PFSK-1 (cell line): ENCODE measurements at regions not wholly inside any gene's neighbourhood (a gene's known extent, or its start where the extent isn't known, plus 50 kb on each side); places are given as distances from the start of the nearest gene placed in this dataset.

Experiments
- FOXP2 ChIP-seq: optimal IDR thresholded peaks from 2 replicates; pipeline ENCODE3; 2011; ENCODE audit warnings: borderline replicate concordance, control low read depth, inconsistent platforms; ENCODE audit not compliant: insufficient read depth; ENCODE audit errors: extremely low read length, extremely low read depth
- POLR2AphosphoS5 ChIP-seq: IDR thresholded peaks from 2 replicates; pipeline ENCODE4 v1.6.1; 2012; ENCODE audit warnings: low read depth, mild to moderate bottlenecking, control low read depth, low read length, moderate library complexity
- SIN3A ChIP-seq: IDR thresholded peaks from 2 replicates; pipeline ENCODE4 v1.6.1; 2012; ENCODE audit warnings: mild to moderate bottlenecking, low read length, moderate library complexity, borderline replicate concordance; ENCODE audit not compliant: insufficient read depth
- TAF1 ChIP-seq: IDR thresholded peaks from 2 replicates; pipeline ENCODE4 v1.6.1; 2012; ENCODE audit warnings: low read length, control low read depth, borderline replicate concordance; ENCODE audit not compliant: insufficient read depth
- TF ChIP-seq, protein P1 (sequence below), 2 experiments: IDR thresholded peaks; 2 replicates each; pipeline versions ENCODE4 v1.6.1 to v1.8.0; 2011 to 2012; ENCODE audit warnings: low read depth in 2 of 2, low read length in 2 of 2, control low read depth in 1 of 2, inconsistent platforms in 1 of 2, mild to moderate bottlenecking in 1 of 2, moderate library complexity in 1 of 2; ENCODE audit not compliant: insufficient read depth in 1 of 2

DNA sequence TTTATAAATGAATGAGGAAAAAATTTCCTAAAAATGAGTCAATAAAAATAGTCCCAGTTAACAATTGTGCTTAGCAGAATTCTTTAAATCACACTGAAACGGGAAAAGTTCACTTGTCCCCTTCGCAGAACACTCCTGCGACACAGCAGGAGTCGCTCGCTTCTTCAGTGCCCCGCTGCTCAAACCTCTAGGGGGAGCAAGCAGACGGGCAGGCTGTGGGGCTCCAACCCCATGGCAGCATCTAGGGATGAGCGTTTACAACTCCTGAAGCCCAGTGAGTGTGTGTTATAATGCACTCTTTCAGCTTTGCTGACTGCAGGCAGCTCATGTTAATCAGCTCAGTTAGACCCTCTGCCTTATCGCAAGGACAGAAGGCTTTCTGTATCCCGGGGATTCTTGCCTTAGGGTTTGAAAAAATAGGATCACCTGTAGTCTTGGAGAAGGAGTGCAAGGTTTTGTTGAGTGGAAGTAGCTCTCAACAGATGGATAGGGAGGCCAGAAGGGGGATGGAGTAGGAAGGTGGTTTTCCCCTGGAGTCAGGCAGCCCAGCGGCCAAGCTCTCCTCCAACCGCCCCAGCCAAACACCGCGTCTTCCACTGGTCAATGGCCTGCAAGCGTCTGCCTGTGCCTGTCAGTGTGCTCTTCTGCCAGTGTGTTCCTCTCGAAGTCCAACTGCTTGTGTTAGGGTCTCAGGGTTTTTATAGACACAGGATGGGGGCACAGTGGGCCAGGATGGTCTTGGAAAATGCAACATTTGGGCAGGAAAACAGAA lies 1977.7 kb upstream of the LRRTM1 start:
- TF ChIP-seq POLR2AphosphoS5 (no peak), TAF1 (no peak), SIN3A (no peak), FOXP2 (no peak)
- TF ChIP-seq, protein P1, sequence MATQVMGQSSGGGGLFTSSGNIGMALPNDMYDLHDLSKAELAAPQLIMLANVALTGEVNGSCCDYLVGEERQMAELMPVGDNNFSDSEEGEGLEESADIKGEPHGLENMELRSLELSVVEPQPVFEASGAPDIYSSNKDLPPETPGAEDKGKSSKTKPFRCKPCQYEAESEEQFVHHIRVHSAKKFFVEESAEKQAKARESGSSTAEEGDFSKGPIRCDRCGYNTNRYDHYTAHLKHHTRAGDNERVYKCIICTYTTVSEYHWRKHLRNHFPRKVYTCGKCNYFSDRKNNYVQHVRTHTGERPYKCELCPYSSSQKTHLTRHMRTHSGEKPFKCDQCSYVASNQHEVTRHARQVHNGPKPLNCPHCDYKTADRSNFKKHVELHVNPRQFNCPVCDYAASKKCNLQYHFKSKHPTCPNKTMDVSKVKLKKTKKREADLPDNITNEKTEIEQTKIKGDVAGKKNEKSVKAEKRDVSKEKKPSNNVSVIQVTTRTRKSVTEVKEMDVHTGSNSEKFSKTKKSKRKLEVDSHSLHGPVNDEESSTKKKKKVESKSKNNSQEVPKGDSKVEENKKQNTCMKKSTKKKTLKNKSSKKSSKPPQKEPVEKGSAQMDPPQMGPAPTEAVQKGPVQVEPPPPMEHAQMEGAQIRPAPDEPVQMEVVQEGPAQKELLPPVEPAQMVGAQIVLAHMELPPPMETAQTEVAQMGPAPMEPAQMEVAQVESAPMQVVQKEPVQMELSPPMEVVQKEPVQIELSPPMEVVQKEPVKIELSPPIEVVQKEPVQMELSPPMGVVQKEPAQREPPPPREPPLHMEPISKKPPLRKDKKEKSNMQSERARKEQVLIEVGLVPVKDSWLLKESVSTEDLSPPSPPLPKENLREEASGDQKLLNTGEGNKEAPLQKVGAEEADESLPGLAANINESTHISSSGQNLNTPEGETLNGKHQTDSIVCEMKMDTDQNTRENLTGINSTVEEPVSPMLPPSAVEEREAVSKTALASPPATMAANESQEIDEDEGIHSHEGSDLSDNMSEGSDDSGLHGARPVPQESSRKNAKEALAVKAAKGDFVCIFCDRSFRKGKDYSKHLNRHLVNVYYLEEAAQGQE (IDR thresholded peaks at IDR 0.05; ENCODE audit: insufficient read depth in 1 of 2, low read depth in 2 of 2, low read length in 2 of 2), result no peak

DNA sequence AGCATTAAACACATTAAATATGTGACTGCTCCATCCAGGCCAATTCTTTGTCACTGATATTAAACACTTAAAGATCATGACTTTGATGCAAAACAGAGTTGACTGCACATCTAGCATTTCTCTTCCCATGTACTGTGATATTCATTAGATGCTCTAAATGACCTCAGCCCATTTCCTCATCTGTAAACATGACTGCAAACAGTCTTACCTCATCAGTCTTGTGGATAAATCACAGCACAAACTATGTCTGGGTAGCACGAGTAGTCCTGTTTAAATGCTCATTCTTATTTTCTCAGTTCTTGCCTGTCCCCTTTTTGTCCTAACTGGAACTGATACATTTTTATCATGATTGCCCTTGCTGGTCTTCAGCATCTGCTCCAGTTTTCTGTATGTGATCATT lies 1974.8 kb upstream of the LRRTM1 start:
- TF ChIP-seq FOXP2 (no peak), SIN3A (no peak), POLR2AphosphoS5 (no peak), TAF1 (no peak)
- TF ChIP-seq, protein P1 (IDR thresholded peaks at IDR 0.05; ENCODE audit: insufficient read depth in 1 of 2, low read depth in 2 of 2, low read length in 2 of 2), result no peak

DNA sequence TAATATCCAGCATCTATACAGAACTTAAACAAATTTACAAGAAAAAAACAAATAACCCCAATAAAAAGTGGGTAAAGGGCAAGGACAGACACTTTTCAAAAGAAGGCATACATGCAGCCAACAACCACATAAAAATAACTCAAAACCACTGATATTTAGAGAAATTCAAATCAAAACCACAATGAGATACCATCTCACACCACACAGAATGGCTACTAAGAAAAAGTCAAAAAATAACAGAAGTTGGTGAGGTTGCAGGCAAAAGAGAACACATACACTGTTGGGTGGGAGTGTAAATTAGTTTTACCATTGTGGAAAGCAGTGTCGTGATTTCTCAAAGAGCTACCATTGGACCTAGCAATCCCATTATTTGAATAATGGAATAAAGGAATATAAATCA lies 1973.9 kb upstream of the LRRTM1 start:
- TF ChIP-seq TAF1, result no peak
- TF ChIP-seq POLR2AphosphoS5, result no peak
- TF ChIP-seq, protein P1 (IDR thresholded peaks at IDR 0.05; ENCODE audit: insufficient read depth in 1 of 2, low read depth in 2 of 2, low read length in 2 of 2), result no peak
- no peak for TF ChIP-seq FOXP2
- TF ChIP-seq SIN3A, result no peak

DNA sequence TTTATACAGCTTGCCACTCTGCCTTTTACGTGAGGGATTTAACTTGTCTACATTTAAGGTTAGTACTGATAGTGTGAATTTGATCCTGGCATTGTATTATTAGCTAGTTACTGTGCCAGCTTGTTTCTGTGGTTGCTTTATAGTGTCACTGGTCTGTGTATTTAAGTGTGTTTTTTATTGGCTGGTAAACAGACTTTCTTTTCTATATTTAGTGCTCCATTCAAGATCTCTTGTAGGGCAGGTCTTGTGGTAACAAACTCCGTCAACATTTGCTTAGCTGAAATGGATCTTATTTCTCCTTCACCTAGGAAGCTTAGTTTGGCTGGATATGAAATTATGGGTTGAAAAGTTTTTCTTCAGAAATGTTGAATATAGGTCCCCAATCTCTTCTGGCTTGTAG lies 1971.0 kb upstream of the LRRTM1 start:
- TF ChIP-seq TAF1, result no peak
- TF ChIP-seq, protein P1 (IDR thresholded peaks at IDR 0.05; ENCODE audit: insufficient read depth in 1 of 2, low read depth in 2 of 2, low read length in 2 of 2), result no peak

DNA sequence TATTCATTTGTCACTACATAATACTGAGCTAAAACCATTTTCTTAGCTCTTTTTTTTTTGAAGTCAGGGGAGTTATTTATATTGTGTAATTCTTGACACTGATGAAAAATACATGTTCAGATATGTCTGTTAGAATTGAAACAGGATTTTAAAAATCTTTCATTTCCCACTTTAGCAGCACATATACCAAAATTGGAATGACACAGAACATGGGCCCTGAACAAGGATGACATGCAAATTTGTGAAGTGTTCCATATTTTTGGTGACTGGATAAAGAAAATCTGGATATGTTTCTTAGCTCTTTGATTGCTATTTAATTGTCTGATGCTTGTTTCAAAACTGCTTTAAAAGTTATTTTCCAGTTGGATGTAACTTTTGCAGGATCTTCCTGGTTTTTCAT lies 1963.9 kb upstream of the LRRTM1 start:
- TF ChIP-seq POLR2AphosphoS5, result no peak
- TF ChIP-seq, protein P1 (IDR thresholded peaks at IDR 0.05; ENCODE audit: insufficient read depth in 1 of 2, low read depth in 2 of 2, low read length in 2 of 2), result no peak
- no peak for TF ChIP-seq SIN3A
- no peak for TF ChIP-seq FOXP2
- no peak for TF ChIP-seq TAF1
